GM12878 (cell line): ENCODE measurements at regions not wholly inside any gene's neighbourhood (a gene's known extent, or its start where the extent isn't known, plus 50 kb on each side); places are given as distances from the start of the nearest gene placed in this dataset.

Experiments used
- ATAC-seq: fragments of 200-7000 bp; cut with Tn5 transposase; 3 replicates; pipeline ENCODE4 v1.9.1; 2020; ENCODE audit warnings: mild to moderate bottlenecking, moderate library complexity
- BruUV-seq: library from RNA; stranded (reverse); fragments of 400-500 nt; replicated peaks from 2 replicates; lab custom pipeline; 2021; lab: Mats Ljungman, UMichigan
- CTCF ChIA-PET: fragments of 300-600 bp; sonication (Branson Sonifier 250); formaldehyde crosslinking; extraction: SDS; loops from one replicate; lab custom pipeline; 2021; ENCODE audit warnings: inconsistent platforms; lab: Yijun Ruan, JAX
- POLR2A ChIA-PET: fragments of 350-600 bp; formaldehyde crosslinking; extraction: SDS; loops from one replicate; lab custom pipeline; 2021; ENCODE audit warnings: inconsistent platforms; lab: Charles Lee
- RAD21 ChIA-PET: fragments of 300-600 bp; sonication (Branson Sonifier 250); formaldehyde crosslinking; loops from one replicate; lab custom pipeline; 2023; ENCODE audit warnings: antibody characterized with exemption; ENCODE audit not compliant: unreplicated experiment; lab: Charles Lee
- SMC1A ChIA-PET: fragments of 300-600 bp; sonication (Branson Sonifier 250); formaldehyde crosslinking; loops from one replicate; lab custom pipeline; 2023; ENCODE audit not compliant: unreplicated experiment, uncharacterized antibody; lab: Charles Lee
- DNase-seq: peaks from one replicate; pipeline ENCODE4 v3.0.0-alpha.2; 2011; ENCODE audit warnings: low read depth, low spot score
- FAIRE-seq: peaks from 3 replicates; lab custom pipeline; 2011; peaks lifted over from hg19 to GRCh38; lab: Jason Lieb, UNC
- H2AFZ ChIP-seq: 2 replicates; pipeline ENCODE4 v1.6.0; 2011; ENCODE audit warnings: low read depth, low read length, control low read depth; ENCODE audit not compliant: control insufficient read depth
- H3K27ac ChIP-seq: 2 replicates; pipeline ENCODE4 v1.5.1; 2011; ENCODE audit warnings: control low read depth; ENCODE audit not compliant: control insufficient read depth, insufficient read depth
- H3K27me3 ChIP-seq, 2 experiments: replicated peaks in 1 of 2; 2 replicates each; pipeline versions ENCODE4 v1.6.0 to v1.6.1; 2011; ENCODE audit warnings: low read length in 1 of 2; ENCODE audit not compliant: control insufficient read depth in 2 of 2, insufficient read depth in 2 of 2
- H3K36me3 ChIP-seq, 2 experiments: 2 replicates each; pipeline ENCODE4 v1.5.1; 2011; ENCODE audit warnings: low read length in 1 of 2; ENCODE audit not compliant: control insufficient read depth in 2 of 2, insufficient read depth in 2 of 2
- H3K4me1 ChIP-seq: 2 replicates; pipeline ENCODE4 v1.6.1; 2011; ENCODE audit warnings: mild to moderate bottlenecking, low read length, moderate library complexity, mixed read lengths; ENCODE audit not compliant: control insufficient read depth, insufficient read depth
- H3K4me2 ChIP-seq: 2 replicates; pipeline ENCODE4 v1.6.0; 2011; ENCODE audit warnings: control low read depth; ENCODE audit not compliant: control insufficient read depth, insufficient read depth
- H3K4me3 ChIP-seq: fragments of 200-600 bp; sonication (generic); 2 replicates; pipeline ENCODE4 v1.5.1; 2016
- H3K79me2 ChIP-seq: 2 replicates; pipeline ENCODE4 v1.6.0; 2011; ENCODE audit warnings: low read length; ENCODE audit not compliant: control insufficient read depth, insufficient read depth
- H3K9ac ChIP-seq: 2 replicates; pipeline ENCODE4 v1.8.0; 2011; ENCODE audit warnings: low read length, control low read depth, mixed read lengths; ENCODE audit not compliant: control insufficient read depth, insufficient read depth
- H3K9me3 ChIP-seq: replicated peaks from 3 replicates; pipeline ENCODE4 v1.5.1; 2011; ENCODE audit warnings: mild to moderate bottlenecking, low read length; ENCODE audit not compliant: control insufficient read depth, insufficient read depth
- H4K20me1 ChIP-seq: 2 replicates; pipeline ENCODE4 v1.6.0; 2011; ENCODE audit not compliant: control insufficient read depth, insufficient read depth
- BCL11A ChIP-seq: IDR thresholded peaks from 2 replicates; pipeline ENCODE4 v1.6.1; 2011; ENCODE audit warnings: low read depth, low read length
- BMI1 ChIP-seq: fragments of 450-650 bp; IDR thresholded peaks from 2 replicates; pipeline ENCODE4 v1.6.1; 2016; ENCODE audit warnings: mild to moderate bottlenecking, moderate library complexity, borderline replicate concordance
- CEBPB ChIP-seq, 2 experiments: fragments of 150-350 bp in 1 of 2; IDR thresholded peaks; 2 replicates each; pipeline ENCODE4 v1.6.1; 2012 to 2014; ENCODE audit warnings: low read depth in 2 of 2, low read length in 2 of 2, borderline replicate concordance in 1 of 2, inconsistent platforms in 1 of 2
- CREM ChIP-seq: IDR thresholded peaks from 2 replicates; pipeline ENCODE4 v1.6.1; 2014; ENCODE audit warnings: antibody characterized with exemption, low read depth
- ESRRA ChIP-seq: IDR thresholded peaks from 2 replicates; pipeline ENCODE4 v1.6.1; 2012; ENCODE audit warnings: mild to moderate bottlenecking, low read length, improper control_type of control experiment
- ETV6 ChIP-seq, 2 experiments: fragments of 450-650 bp in 1 of 2; IDR thresholded peaks in 1 of 2; conservative IDR thresholded peaks in 1 of 2; 2 replicates each; pipeline ENCODE4 v1.6.1; 2014; ENCODE audit warnings: antibody characterized with exemption in 1 of 2, borderline replicate concordance in 1 of 2, low read depth in 1 of 2, mild to moderate bottlenecking in 1 of 2, moderate library complexity in 1 of 2
- GATAD2B ChIP-seq: fragments of 450-650 bp; conservative IDR thresholded peaks from 2 replicates; pipeline ENCODE4 v1.6.1; 2017; ENCODE audit warnings: low read depth, mild to moderate bottlenecking, moderate library complexity
- LARP7 ChIP-seq: fragments of 450-650 bp; IDR thresholded peaks from 2 replicates; pipeline ENCODE4 v1.6.1; 2017; ENCODE audit warnings: mild to moderate bottlenecking
- MXI1 ChIP-seq: fragments of 150-350 bp; IDR thresholded peaks from 2 replicates; pipeline ENCODE4 v1.6.1; 2011; ENCODE audit warnings: low read depth, mild to moderate bottlenecking, inconsistent platforms, low read length, improper control_type of control experiment
- POU2F2 ChIP-seq: IDR thresholded peaks from 3 replicates; pipeline ENCODE4 v1.6.1; 2011; ENCODE audit warnings: low read depth, mild to moderate bottlenecking, low read length, borderline replicate concordance
- RAD51 ChIP-seq: fragments of 450-650 bp; IDR thresholded peaks from 2 replicates; pipeline ENCODE4 v1.6.1; 2016; ENCODE audit warnings: moderate library complexity, mild to moderate bottlenecking, inconsistent platforms
- RB1 ChIP-seq: fragments of 450-650 bp; formaldehyde crosslinking; IDR thresholded peaks from 2 replicates; pipeline ENCODE4 v1.6.1; 2017; ENCODE audit warnings: mild to moderate bottlenecking, borderline replicate concordance
- SIX5 ChIP-seq: IDR thresholded peaks from 2 replicates; pipeline ENCODE4 v1.6.1; 2011; ENCODE audit warnings: mild to moderate bottlenecking, low read depth, low read length, moderate library complexity; ENCODE audit not compliant: severe bottlenecking
- STAT3 ChIP-seq: IDR thresholded peaks from 2 replicates; pipeline ENCODE4 v1.6.1; 2011; ENCODE audit warnings: low read depth, low read length, improper control_type of control experiment
- SUPT20H ChIP-seq: IDR thresholded peaks from 2 replicates; pipeline ENCODE4 v1.6.1; 2011; ENCODE audit warnings: low read depth, mild to moderate bottlenecking, low read length, moderate library complexity, borderline replicate concordance; ENCODE audit not compliant: control insufficient read depth
- TAF1 ChIP-seq: IDR thresholded peaks from 2 replicates; pipeline ENCODE4 v1.6.1; 2011; ENCODE audit warnings: mild to moderate bottlenecking, low read depth, low read length, borderline replicate concordance
- in situ Hi-C: fragments of 300-500 bp; cut with MboI; formaldehyde crosslinking; loops from 9 replicates; pipeline ENCODE4 v1.14.3; 2018; ENCODE audit warnings: mixed read lengths
- intact Hi-C: fragments of 100-400 bp; cut with micrococcal nuclease; formaldehyde crosslinking; loops from one replicate; pipeline ENCODE4 v1.14.2; 2022; ENCODE audit not compliant: unreplicated experiment
- TF ChIP-seq, protein P1 (sequence below): fragments of 450-650 bp; IDR thresholded peaks from 2 replicates; pipeline ENCODE4 v1.6.1; 2017; ENCODE audit warnings: low read depth, mild to moderate bottlenecking, moderate library complexity
- TF ChIP-seq, protein P2 (sequence below): fragments of 150-350 bp; IDR thresholded peaks from 2 replicates; pipeline ENCODE4 v1.6.1; 2014; ENCODE audit warnings: mild to moderate bottlenecking, low read depth, low read length
- TF ChIP-seq, protein P3 (sequence below): fragments of 450-650 bp; IDR thresholded peaks from 2 replicates; pipeline ENCODE4 v1.6.1; 2018; ENCODE audit warnings: borderline replicate concordance, mild to moderate bottlenecking; ENCODE audit not compliant: partially characterized antibody

DNA sequence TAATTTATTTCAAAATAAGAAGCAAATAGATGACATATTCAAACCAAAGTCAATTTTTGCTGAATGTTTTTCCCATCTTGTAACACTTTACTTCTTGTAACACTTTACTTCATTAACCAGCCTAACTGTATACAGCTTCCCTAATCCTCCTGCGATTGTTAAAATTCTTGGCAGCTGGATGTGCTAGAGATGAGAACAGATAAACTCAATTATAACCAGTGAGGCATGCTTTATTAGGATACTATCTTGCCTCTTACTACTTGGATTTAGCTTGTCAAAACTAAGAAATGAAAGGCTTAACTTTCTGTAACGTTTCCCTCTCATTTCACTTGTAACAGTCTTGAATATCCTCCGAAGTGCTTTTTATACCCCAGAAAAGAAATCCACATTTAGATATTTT lies 94.1 kb upstream of the BMP5 start (continued):
- TF ChIP-seq, protein P1, sequence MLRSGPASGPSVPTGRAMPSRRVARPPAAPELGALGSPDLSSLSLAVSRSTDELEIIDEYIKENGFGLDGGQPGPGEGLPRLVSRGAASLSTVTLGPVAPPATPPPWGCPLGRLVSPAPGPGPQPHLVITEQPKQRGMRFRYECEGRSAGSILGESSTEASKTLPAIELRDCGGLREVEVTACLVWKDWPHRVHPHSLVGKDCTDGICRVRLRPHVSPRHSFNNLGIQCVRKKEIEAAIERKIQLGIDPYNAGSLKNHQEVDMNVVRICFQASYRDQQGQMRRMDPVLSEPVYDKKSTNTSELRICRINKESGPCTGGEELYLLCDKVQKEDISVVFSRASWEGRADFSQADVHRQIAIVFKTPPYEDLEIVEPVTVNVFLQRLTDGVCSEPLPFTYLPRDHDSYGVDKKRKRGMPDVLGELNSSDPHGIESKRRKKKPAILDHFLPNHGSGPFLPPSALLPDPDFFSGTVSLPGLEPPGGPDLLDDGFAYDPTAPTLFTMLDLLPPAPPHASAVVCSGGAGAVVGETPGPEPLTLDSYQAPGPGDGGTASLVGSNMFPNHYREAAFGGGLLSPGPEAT = no peak
- TF ChIP-seq STAT3 = no peak
- TF ChIP-seq TAF1 = no peak
- TF ChIP-seq POU2F2 = no peak

DNA sequence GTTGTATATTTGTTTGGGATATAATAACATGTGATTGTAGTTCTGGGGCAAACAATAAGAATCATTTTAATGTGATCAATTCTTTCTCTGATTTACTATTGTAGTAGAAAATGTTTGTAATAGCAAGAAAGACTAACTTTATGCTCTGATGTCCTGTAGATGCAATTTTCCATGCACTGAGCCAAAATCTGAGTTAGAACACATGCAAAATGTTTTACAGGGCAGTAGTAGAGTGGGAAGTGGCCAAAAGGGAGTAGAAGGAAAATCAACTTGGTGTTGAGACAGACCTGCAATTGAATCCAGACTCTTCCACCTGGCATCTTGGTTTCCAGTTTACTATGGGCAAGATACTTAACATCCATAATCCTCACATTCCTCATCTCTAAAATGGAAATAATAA lies 93.5 kb upstream of the BMP5 start:
- ATAC-seq (no peak), FAIRE-seq (no peak), DNase-seq (no peak)
- H3K9ac ChIP-seq = no peak overlapping the region
- ChIA-PET CTCF (no interaction called here), RAD21 (no interaction called here), POLR2A (no interaction called here), SMC1A (no interaction called here)
- in situ Hi-C loops (no loop called here), intact Hi-C loops (no loop called here)
- no peaks in the 10 kb centered on the region for H3K4me1 ChIP-seq
- no TSS peak for BruUV-seq
- H3K36me3 ChIP-seq = no peaks in the 10 kb centered on the region
- H3K4me2 ChIP-seq = no peak overlapping the region
- H3K79me2 ChIP-seq = no peaks in the 10 kb centered on the region
- no peaks in the 10 kb centered on the region for H3K9me3 ChIP-seq
- H4K20me1 ChIP-seq = no peaks in the 10 kb centered on the region
- no peak overlapping the region for H3K27ac ChIP-seq
- TF ChIP-seq, protein P2, sequence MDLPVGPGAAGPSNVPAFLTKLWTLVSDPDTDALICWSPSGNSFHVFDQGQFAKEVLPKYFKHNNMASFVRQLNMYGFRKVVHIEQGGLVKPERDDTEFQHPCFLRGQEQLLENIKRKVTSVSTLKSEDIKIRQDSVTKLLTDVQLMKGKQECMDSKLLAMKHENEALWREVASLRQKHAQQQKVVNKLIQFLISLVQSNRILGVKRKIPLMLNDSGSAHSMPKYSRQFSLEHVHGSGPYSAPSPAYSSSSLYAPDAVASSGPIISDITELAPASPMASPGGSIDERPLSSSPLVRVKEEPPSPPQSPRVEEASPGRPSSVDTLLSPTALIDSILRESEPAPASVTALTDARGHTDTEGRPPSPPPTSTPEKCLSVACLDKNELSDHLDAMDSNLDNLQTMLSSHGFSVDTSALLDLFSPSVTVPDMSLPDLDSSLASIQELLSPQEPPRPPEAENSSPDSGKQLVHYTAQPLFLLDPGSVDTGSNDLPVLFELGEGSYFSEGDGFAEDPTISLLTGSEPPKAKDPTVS = no peak
- TF ChIP-seq BMI1 = no peak
- TF ChIP-seq ESRRA = no peak
- TF ChIP-seq GATAD2B = no peak
- TF ChIP-seq RB1 = no peak
- no peak for TF ChIP-seq CREM
- TF ChIP-seq SUPT20H = no peak
- TF ChIP-seq BCL11A = no peak
- TF ChIP-seq, protein P3, sequence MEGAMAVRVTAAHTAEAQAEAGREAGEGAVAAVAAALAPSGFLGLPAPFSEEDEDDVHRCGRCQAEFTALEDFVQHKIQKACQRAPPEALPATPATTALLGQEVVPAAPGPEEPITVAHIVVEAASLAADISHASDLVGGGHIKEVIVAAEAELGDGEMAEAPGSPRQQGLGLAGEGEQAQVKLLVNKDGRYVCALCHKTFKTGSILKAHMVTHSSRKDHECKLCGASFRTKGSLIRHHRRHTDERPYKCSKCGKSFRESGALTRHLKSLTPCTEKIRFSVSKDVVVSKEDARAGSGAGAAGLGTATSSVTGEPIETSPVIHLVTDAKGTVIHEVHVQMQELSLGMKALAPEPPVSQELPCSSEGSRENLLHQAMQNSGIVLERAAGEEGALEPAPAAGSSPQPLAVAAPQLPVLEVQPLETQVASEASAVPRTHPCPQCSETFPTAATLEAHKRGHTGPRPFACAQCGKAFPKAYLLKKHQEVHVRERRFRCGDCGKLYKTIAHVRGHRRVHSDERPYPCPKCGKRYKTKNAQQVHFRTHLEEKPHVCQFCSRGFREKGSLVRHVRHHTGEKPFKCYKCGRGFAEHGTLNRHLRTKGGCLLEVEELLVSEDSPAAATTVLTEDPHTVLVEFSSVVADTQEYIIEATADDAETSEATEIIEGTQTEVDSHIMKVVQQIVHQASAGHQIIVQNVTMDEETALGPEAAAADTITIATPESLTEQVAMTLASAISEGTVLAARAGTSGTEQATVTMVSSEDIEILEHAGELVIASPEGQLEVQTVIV = no peak
- TF ChIP-seq RAD51 = no peak
- no peak for TF ChIP-seq ETV6 (conservative IDR thresholded peaks at IDR 0.05 in 1 of 2, IDR thresholded peaks at IDR 0.05 in 1 of 2; ENCODE audit: borderline replicate concordance in 1 of 2, low read depth in 1 of 2)
- no peak for TF ChIP-seq LARP7
- no peak for TF ChIP-seq MXI1
- TF ChIP-seq SIX5 = no peak
- no peak for TF ChIP-seq CEBPB (IDR thresholded peaks at IDR 0.05; ENCODE audit: borderline replicate concordance in 1 of 2, low read depth in 2 of 2, low read length in 2 of 2)
- no peak overlapping the region for H2AFZ ChIP-seq
- no peaks in the 10 kb centered on the region for H3K27me3 ChIP-seq
- H3K4me3 ChIP-seq = no peak overlapping the region
